ENCODE measurements at regions not wholly inside any gene's neighbourhood (a gene's known extent, or its start where the extent isn't known, plus 50 kb on each side); places are given as distances from the start of the nearest gene placed in this dataset.

- H3K4me1 Mint-ChIP-seq: no peaks in the 10 kb centered on the region
- no peak for TF ChIP-seq CTCF (IDR thresholded peaks at IDR 0.05)
- Histone ChIP-seq H3K27me3 (ENCODE audit: control insufficient read depth in 2 of 2, insufficient read depth in 2 of 2, low read length in 2 of 2) (peaks cover 7 to 39% of the 10 kb centered on the region in 2 donors), H3K4me3 (replicated peaks in 1 of 3; ENCODE audit: low read depth in 2 of 3, low read length in 3 of 3) (no peak overlapping the region), H3K27ac (ENCODE audit: low read depth in 1 of 2, low read length in 2 of 2) (no peak overlapping the region), H2AFZ (ENCODE audit: insufficient read depth, low read depth, low read length, poor library complexity, severe bottlenecking) (no peak overlapping the region), H3K79me2 (ENCODE audit: insufficient read depth, low read length) (no peaks in the 10 kb centered on the region), H3K9me3 (replicated peaks in 1 of 2; ENCODE audit: control insufficient read depth in 1 of 2, insufficient read depth in 1 of 2, low read length in 2 of 2) (no peaks in the 10 kb centered on the region), H3K9ac (ENCODE audit: insufficient read depth, low read length, poor library complexity, severe bottlenecking) (no peak overlapping the region), H3K36me3 (replicated peaks in 1 of 2; ENCODE audit: control insufficient read depth in 1 of 2, insufficient read depth in 2 of 2, low read length in 2 of 2) (no peaks in the 10 kb centered on the region), H3K4me2 (replicated peaks; ENCODE audit: extremely low read depth, low read length, poor library complexity, severe bottlenecking) (no peak overlapping the region), H3K4me1 (ENCODE audit: control insufficient read depth in 1 of 2, insufficient read depth in 2 of 2, low read length in 2 of 2) (no peaks in the 10 kb centered on the region), H4K20me1 (ENCODE audit: insufficient read depth, low read length) (no peaks in the 10 kb centered on the region)
- H3K4me3 Mint-ChIP-seq: peak overlapping the region in 1 of 2 donors; percentile 26
- no peak overlapping the region for H3K27ac Mint-ChIP-seq
- intact Hi-C loops (cut with micrococcal nuclease): no loop called here
- no peaks in the 10 kb centered on the region for H3K36me3 Mint-ChIP-seq
- peaks cover 39 to 58% (median 45%) of the 10 kb centered on the region in 3 donors for H3K27me3 Mint-ChIP-seq (ENCODE audit: low read depth in 3 of 3)
- no peak for DNase-seq
- WGBS (ENCODE audit: insufficient coverage): 71% methylated on average over 1 of the region's 4 CpGs
- peaks cover 0 to 3% (median 0%) of the 10 kb centered on the region in 7 donors for H3K9me3 Mint-ChIP-seq
Measured at GRCh38 chr3:127418560-127419147, 130.8 kb upstream of the PRR20G start.

- H2AFZ ChIP-seq (ENCODE audit: insufficient read depth, low read depth, low read length, poor library complexity, severe bottlenecking): no peak overlapping the region
- no peaks in the 10 kb centered on the region for H3K4me1 ChIP-seq (ENCODE audit: control insufficient read depth in 1 of 2, insufficient read depth in 2 of 2, low read length in 2 of 2)
- no peak overlapping the region for H3K27ac ChIP-seq (ENCODE audit: low read depth in 1 of 2, low read length in 2 of 2)
- peaks cover 37 to 52% (median 43%) of the 10 kb centered on the region in 3 donors for H3K27me3 Mint-ChIP-seq (ENCODE audit: low read depth in 3 of 3)
- no peak overlapping the region for H3K4me2 ChIP-seq (replicated peaks; ENCODE audit: extremely low read depth, low read length, poor library complexity, severe bottlenecking)
- H3K79me2 ChIP-seq (ENCODE audit: insufficient read depth, low read length): no peaks in the 10 kb centered on the region
- DNase-seq: no peak
- no peak overlapping the region for H3K9ac ChIP-seq (ENCODE audit: insufficient read depth, low read length, poor library complexity, severe bottlenecking)
- H3K27me3 ChIP-seq (ENCODE audit: control insufficient read depth in 2 of 2, insufficient read depth in 2 of 2, low read length in 2 of 2): peaks cover 7 to 39% of the 10 kb centered on the region in 2 donors
- peak overlapping the region in 1 of 2 donors; percentile 22 for H3K4me3 Mint-ChIP-seq
- no peaks in the 10 kb centered on the region for H3K36me3 ChIP-seq (replicated peaks in 1 of 2; ENCODE audit: control insufficient read depth in 1 of 2, insufficient read depth in 2 of 2, low read length in 2 of 2)
- H3K36me3 Mint-ChIP-seq: no peaks in the 10 kb centered on the region
- no peak overlapping the region for H3K4me3 ChIP-seq (replicated peaks in 1 of 3; ENCODE audit: low read depth in 2 of 3, low read length in 3 of 3)
- no peaks in the 10 kb centered on the region for H3K4me1 Mint-ChIP-seq
- WGBS (ENCODE audit: insufficient coverage): 53% methylated on average over 7 of the region's 10 CpGs
- intact Hi-C loops (cut with micrococcal nuclease): no loop called here
- peak overlapping the region in 1 of 7 donors; percentile 9 for H3K27ac Mint-ChIP-seq
- H3K9me3 Mint-ChIP-seq: peaks cover 0 to 3% (median 0%) of the 10 kb centered on the region in 7 donors
- H3K9me3 ChIP-seq (replicated peaks in 1 of 2; ENCODE audit: control insufficient read depth in 1 of 2, insufficient read depth in 1 of 2, low read length in 2 of 2): no peaks in the 10 kb centered on the region
- TF ChIP-seq CTCF (IDR thresholded peaks at IDR 0.05): no peak
- no peaks in the 10 kb centered on the region for H4K20me1 ChIP-seq (ENCODE audit: insufficient read depth, low read length)
Measured at GRCh38 chr3:127417709-127418559, 130.1 kb upstream of the PRR20G start.
